Chondrocyte (in vitro differentiated cells): ENCODE measurements at regions not wholly inside any gene's neighbourhood (a gene's known extent, or its start where the extent isn't known, plus 50 kb on each side); places are given as distances from the start of the nearest gene placed in this dataset.

Source experiments
- DNase-seq: peaks from one replicate; pipeline ENCODE4 v3.0.0; 2021; ENCODE audit warnings: mixed read lengths, low spot score
- H3K27ac Mint-ChIP-seq: one replicate; pipeline ENCODE4 v1.8.0; 2021; ENCODE audit warnings: mild to moderate bottlenecking, moderate library complexity, mixed read lengths; ENCODE audit not compliant: unreplicated experiment
- H3K27me3 Mint-ChIP-seq: 2 replicates; pipeline ENCODE4 v1.8.0; 2021; ENCODE audit warnings: low read depth, mixed read lengths
- H3K36me3 Mint-ChIP-seq: 2 replicates; pipeline ENCODE4 v1.8.0; 2021; ENCODE audit warnings: low read depth, mixed read lengths
- H3K4me1 Mint-ChIP-seq: 2 replicates; pipeline ENCODE4 v1.8.0; 2021; ENCODE audit warnings: low read depth, mild to moderate bottlenecking, mixed read lengths
- H3K4me3 Mint-ChIP-seq: one replicate; pipeline ENCODE4 v1.8.0; 2021; ENCODE audit warnings: mild to moderate bottlenecking, moderate library complexity, mixed read lengths; ENCODE audit not compliant: unreplicated experiment
- H3K9me3 Mint-ChIP-seq: 2 replicates; pipeline ENCODE4 v1.8.0; 2021; ENCODE audit warnings: low read depth, mixed read lengths
- TF ChIP-seq, protein P1 (sequence below): fragments of 200-600 bp; sonication (generic); IDR thresholded peaks from 2 replicates; pipeline ENCODE4 v1.5.0; 2021; ENCODE audit warnings: antibody characterized with exemption, mild to moderate bottlenecking, moderate library complexity

- Mint-ChIP-seq H3K27me3 (no peaks in the 10 kb centered on the region), H3K4me3 (no peak overlapping the region), H3K36me3 (no peaks in the 10 kb centered on the region), H3K27ac (peak overlapping the region; percentile 36), H3K4me1 (peaks cover 75% of the 10 kb centered on the region), H3K9me3 (no peaks in the 10 kb centered on the region)
- TF ChIP-seq, protein P1, sequence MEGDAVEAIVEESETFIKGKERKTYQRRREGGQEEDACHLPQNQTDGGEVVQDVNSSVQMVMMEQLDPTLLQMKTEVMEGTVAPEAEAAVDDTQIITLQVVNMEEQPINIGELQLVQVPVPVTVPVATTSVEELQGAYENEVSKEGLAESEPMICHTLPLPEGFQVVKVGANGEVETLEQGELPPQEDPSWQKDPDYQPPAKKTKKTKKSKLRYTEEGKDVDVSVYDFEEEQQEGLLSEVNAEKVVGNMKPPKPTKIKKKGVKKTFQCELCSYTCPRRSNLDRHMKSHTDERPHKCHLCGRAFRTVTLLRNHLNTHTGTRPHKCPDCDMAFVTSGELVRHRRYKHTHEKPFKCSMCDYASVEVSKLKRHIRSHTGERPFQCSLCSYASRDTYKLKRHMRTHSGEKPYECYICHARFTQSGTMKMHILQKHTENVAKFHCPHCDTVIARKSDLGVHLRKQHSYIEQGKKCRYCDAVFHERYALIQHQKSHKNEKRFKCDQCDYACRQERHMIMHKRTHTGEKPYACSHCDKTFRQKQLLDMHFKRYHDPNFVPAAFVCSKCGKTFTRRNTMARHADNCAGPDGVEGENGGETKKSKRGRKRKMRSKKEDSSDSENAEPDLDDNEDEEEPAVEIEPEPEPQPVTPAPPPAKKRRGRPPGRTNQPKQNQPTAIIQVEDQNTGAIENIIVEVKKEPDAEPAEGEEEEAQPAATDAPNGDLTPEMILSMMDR, result peak; percentile 44
- DNase-seq, result no peak
These were observed 296.2 kb downstream of the SEC14L1 start for GRCh38 chr17:77437017-77437416.

DNA sequence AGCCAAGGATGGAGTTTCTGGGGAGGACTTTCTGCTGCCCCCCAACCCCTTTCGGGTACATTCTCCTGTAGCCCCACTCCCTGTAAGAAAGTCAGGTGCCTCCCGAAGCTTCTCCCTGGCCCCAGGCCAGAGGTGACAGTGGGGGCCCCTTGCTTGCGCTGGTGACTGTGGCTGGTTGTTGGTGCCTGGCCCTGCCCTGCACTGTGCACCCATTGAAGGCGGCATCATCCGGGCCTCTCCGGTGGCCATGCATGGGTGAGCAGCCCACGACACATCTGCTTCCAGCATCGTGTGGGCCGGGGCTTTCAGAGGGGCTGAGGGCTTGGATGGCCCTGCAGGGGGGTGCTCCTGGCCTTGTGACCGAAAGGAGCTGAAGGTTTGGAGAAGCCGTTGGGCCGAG, 297.0 kb downstream of the SEC14L1 start:
- Mint-ChIP-seq H3K27me3 (no peaks in the 10 kb centered on the region), H3K27ac (no peak overlapping the region), H3K4me3 (no peak overlapping the region), H3K4me1 (peaks cover 72% of the 10 kb centered on the region), H3K9me3 (no peaks in the 10 kb centered on the region), H3K36me3 (no peaks in the 10 kb centered on the region)
- TF ChIP-seq, protein P1, result no peak
- no peak for DNase-seq

GRCh38 chr17:77438241-77439188, 297.7 kb downstream of the SEC14L1 start:
- no peak for DNase-seq
- no peaks in the 10 kb centered on the region for H3K36me3 Mint-ChIP-seq
- no peak overlapping the region for H3K27ac Mint-ChIP-seq
- TF ChIP-seq, protein P1, result no peak
- H3K4me3 Mint-ChIP-seq, result no peak overlapping the region
- H3K27me3 Mint-ChIP-seq, result no peaks in the 10 kb centered on the region
- H3K4me1 Mint-ChIP-seq, result peaks cover 72% of the 10 kb centered on the region
- no peaks in the 10 kb centered on the region for H3K9me3 Mint-ChIP-seq

GRCh38 chr17:77439189-77440018, 298.6 kb downstream of the SEC14L1 start:
- Mint-ChIP-seq H3K9me3 (no peaks in the 10 kb centered on the region), H3K27ac (no peak overlapping the region), H3K36me3 (no peaks in the 10 kb centered on the region), H3K4me3 (no peak overlapping the region), H3K27me3 (no peaks in the 10 kb centered on the region), H3K4me1 (peaks cover 72% of the 10 kb centered on the region)
- TF ChIP-seq, protein P1, result no peak
- no peak for DNase-seq

DNA sequence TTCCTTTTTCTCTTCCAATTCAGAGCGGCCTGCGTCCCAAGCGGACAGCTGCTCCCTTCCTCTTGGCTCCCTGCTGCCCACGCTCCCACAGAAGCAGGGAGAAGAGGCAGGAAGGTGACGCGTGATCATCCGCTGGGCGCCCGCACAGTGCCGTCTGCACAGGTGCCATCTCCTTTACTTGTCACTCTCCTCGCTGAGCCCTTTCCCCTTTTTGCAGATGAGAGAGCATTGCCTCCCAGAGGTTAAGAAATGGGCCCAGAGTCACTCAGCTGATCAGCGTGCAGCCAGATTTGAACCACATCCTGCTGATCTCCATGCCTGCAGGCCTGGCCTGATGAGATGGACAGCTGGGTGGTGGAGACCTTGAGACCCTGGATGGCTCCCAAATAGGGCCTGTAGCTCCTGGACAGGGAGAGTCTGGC, 299.8 kb downstream of the SEC14L1 start:
- H3K36me3 Mint-ChIP-seq, result no peaks in the 10 kb centered on the region
- no peak for DNase-seq
- no peak overlapping the region for H3K4me3 Mint-ChIP-seq
- H3K9me3 Mint-ChIP-seq, result no peaks in the 10 kb centered on the region
- H3K27me3 Mint-ChIP-seq, result no peaks in the 10 kb centered on the region
- H3K27ac Mint-ChIP-seq, result no peak overlapping the region
- TF ChIP-seq, protein P1, result no peak
- H3K4me1 Mint-ChIP-seq, result peaks cover 71% of the 10 kb centered on the region
